SW480 (cell line): ENCODE measurements at regions not wholly inside any gene's neighbourhood (a gene's known extent, or its start where the extent isn't known, plus 50 kb on each side); places are given as distances from the start of the nearest gene placed in this dataset.
A peak's percentile ranks its signal among the peaks of the same experiment; 100 is the strongest.

Source experiments
- DNase-seq: peaks from one replicate; pipeline ENCODE4 v3.0.0-alpha.2; 2016; ENCODE audit warnings: low spot score

- DNase-seq: no peak
Measured at GRCh38 chr9:4921449-4921848, 63.6 kb upstream of the JAK2 start.

DNA sequence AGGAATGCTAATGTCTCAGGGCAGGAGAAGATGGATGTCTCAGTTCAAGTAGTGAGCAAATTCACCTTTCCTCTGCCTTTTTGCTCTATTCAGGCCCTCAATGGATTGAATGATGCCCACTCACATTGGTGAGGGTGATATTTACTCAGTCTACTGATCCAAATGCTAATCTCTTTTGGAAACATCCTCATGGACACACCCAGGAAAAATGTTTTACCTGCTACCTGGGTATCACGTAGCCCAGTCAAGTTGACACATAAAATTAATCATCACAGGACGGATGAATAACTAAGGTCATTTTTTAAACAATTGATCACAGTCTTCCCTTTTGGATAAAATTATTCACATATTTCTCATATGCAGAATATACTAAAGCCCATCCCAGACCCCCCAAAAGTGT is 63.0 kb upstream of the JAK2 start:
- DNase-seq: no peak

DNA sequence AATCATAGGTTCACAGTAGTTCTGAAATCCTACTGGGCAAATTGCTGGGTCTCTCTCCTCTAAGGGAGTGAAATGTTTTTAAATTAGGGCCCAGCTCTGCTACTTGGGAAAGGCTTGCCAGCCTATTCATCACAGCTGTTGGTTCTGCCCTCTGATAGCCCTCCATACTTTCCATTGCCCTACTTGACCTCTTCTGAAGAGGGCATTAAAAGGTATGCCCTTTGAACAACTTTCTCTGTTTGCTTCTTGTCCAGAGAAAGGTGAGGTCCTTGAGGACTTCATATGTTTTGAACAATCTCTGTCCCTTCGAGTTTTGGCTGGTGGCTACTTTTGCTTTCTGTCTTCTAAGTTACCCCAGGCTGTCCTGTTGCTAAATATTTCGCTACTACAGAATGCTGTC is 62.3 kb upstream of the JAK2 start:
- no peak for DNase-seq

- DNase-seq: no peak
Measured at GRCh38 chr9:4923141-4923540, 61.9 kb upstream of the JAK2 start.

DNA sequence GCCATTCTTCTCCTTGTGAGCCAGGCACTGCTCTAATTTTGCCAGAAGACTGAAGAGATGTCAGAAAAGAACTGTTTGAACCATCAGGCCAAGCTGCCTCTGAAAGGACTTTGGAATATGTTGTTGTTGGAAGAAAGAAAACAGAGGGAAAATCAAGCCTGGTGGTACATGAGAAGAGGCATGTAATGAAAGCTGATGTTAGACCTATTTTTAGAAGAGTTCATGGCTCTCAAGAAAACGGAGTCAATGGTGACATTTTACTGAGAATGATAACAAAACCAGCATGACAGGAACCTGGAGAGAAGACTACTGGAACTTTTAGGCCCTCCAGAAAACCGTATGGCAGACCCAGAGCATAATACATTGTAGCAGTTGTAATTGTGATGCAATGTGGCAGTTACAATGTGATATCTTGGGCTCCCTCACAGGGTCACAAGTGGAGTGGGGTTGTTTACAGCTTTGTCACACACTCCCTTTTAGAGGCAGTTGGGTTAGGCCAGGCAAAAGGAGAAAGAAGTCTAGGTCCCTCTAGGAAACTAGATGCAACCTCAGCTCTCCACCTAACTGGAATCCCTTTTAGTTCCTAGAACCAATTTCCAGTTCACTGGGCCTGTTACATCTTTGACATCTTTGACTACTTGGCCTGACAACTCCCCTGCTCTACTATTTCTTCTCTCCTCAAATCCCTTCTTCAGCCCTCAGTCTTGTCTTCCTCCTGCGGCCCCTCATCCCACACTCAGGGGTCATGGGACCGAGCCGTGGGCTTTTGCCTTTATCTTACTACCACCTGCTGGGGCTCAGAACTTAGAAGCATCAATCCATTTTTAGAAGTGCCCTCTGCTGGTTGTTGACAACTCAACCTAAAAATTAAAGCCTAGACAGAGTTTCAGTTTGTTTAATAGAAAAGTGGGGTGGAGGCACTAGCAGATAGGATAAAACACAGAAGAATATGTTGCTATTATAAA is 61.2 kb upstream of the JAK2 start:
- DNase-seq: peak; percentile 32

- DNase-seq: no peak
Measured at GRCh38 chr9:4926239-4926638, 58.8 kb upstream of the JAK2 start.

- DNase-seq: no peak
Measured at GRCh38 chr9:4927043-4927471, 58.0 kb upstream of the JAK2 start.

DNA sequence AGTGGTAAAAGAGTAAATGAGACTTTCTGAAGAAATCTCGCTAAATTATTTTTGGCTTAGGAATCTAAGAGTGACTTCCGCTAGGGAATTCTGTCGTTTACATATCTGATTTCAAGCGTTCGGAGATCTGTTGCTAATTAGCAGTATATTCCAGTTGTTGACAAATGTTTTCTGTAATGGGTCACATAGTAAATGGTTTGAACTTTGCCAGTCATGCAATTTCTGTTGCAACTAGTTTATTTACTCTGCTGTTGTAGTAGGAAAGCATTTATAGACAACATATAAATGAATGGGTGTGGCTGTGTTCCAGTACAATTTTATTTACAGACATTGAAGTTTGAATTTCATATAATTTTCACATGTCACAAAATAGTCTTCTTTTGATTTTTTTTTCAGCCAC is 57.4 kb upstream of the JAK2 start:
- no peak for DNase-seq

GRCh38 chr9:4929917-4930316 is 55.2 kb upstream of the JAK2 start:
- DNase-seq: no peak

- DNase-seq: no peak
Measured at GRCh38 chr9:4932681-4933080, 52.4 kb upstream of the JAK2 start.

GRCh38 chr9:4933177-4933576 is 51.9 kb upstream of the JAK2 start:
- DNase-seq: no peak

GRCh38 chr9:4933861-4934260 is 51.2 kb upstream of the JAK2 start:
- DNase-seq: no peak

- no peak for DNase-seq
Measured at GRCh38 chr9:4935001-4935672, 49.9 kb upstream of the JAK2 start.
